Type B pancreatic cell (in vitro differentiated cells): ENCODE measurements at regions not wholly inside any gene's neighbourhood (a gene's known extent, or its start where the extent isn't known, plus 50 kb on each side); places are given as distances from the start of the nearest gene placed in this dataset.

Source experiments
- DNase-seq: peaks from one replicate; pipeline ENCODE4 v3.0.0; 2021; ENCODE audit warnings: mixed read lengths; ENCODE audit not compliant: unreplicated experiment; ENCODE audit errors: extremely low spot score
- H3K27ac Mint-ChIP-seq: 2 replicates; pipeline ENCODE4 v1.8.0; 2021; ENCODE audit warnings: mild to moderate bottlenecking, mixed read lengths
- H3K27me3 Mint-ChIP-seq: 2 replicates; pipeline ENCODE4 v1.8.0; 2021; ENCODE audit warnings: mixed read lengths
- H3K36me3 Mint-ChIP-seq: 2 replicates; pipeline ENCODE4 v1.8.0; 2021; ENCODE audit warnings: mixed read lengths
- H3K4me1 Mint-ChIP-seq: one replicate; pipeline ENCODE4 v1.8.0; 2021; ENCODE audit warnings: mixed read lengths; ENCODE audit not compliant: unreplicated experiment
- H3K4me3 Mint-ChIP-seq: 2 replicates; pipeline ENCODE4 v1.8.0; 2021; ENCODE audit warnings: mild to moderate bottlenecking, mixed read lengths
- H3K9me3 Mint-ChIP-seq: 2 replicates; pipeline ENCODE4 v1.8.0; 2021; ENCODE audit warnings: mixed read lengths
- CTCF ChIP-seq: fragments of 200-600 bp; sonication (generic); conservative IDR thresholded peaks from 2 replicates; pipeline ENCODE4 v1.5.0; 2021; ENCODE audit warnings: antibody characterized with exemption, mild to moderate bottlenecking

- peak overlapping the region; percentile 69 for H3K27ac Mint-ChIP-seq
- peak; percentile 69 for DNase-seq
These were observed 60.6 kb upstream of the HS6ST1 start for GRCh38 chr2:128379021-128380015.

GRCh38 chr2:128380061-128380889, 61.6 kb upstream of the HS6ST1 start:
- Mint-ChIP-seq H3K36me3 (no peaks in the 10 kb centered on the region), H3K27me3 (no peaks in the 10 kb centered on the region), H3K4me3 (no peak overlapping the region), H3K4me1 (peaks cover 25% of the 10 kb centered on the region), H3K27ac (no peak overlapping the region), H3K9me3 (no peaks in the 10 kb centered on the region)
- DNase-seq: peak; percentile 68
- no peak for TF ChIP-seq CTCF

More at GRCh38 chr2:128379021-128380015, 60.6 kb upstream of the HS6ST1 start:
- no peak overlapping the region for H3K4me3 Mint-ChIP-seq
- H3K27me3 Mint-ChIP-seq: no peaks in the 10 kb centered on the region
- H3K9me3 Mint-ChIP-seq: no peaks in the 10 kb centered on the region
- peaks cover 25% of the 10 kb centered on the region for H3K4me1 Mint-ChIP-seq
- TF ChIP-seq CTCF: no peak
- H3K36me3 Mint-ChIP-seq: no peaks in the 10 kb centered on the region

- H3K36me3 Mint-ChIP-seq: no peaks in the 10 kb centered on the region
- no peak overlapping the region for H3K27ac Mint-ChIP-seq
- peaks cover 25% of the 10 kb centered on the region for H3K4me1 Mint-ChIP-seq
- no peaks in the 10 kb centered on the region for H3K9me3 Mint-ChIP-seq
- DNase-seq: peak; percentile 68
- no peak overlapping the region for H3K4me3 Mint-ChIP-seq
- no peak for TF ChIP-seq CTCF
- no peaks in the 10 kb centered on the region for H3K27me3 Mint-ChIP-seq
These were observed 62.6 kb upstream of the HS6ST1 start for GRCh38 chr2:128380961-128381938.

GRCh38 chr2:128384446-128384845, 65.8 kb upstream of the HS6ST1 start:
- H3K27me3 Mint-ChIP-seq: no peaks in the 10 kb centered on the region
- H3K9me3 Mint-ChIP-seq: no peaks in the 10 kb centered on the region

More at GRCh38 chr2:128384446-128384845, 65.8 kb upstream of the HS6ST1 start:
- Mint-ChIP-seq H3K4me1 (peaks cover 34% of the 10 kb centered on the region), H3K4me3 (no peak overlapping the region), H3K27ac (no peak overlapping the region), H3K36me3 (no peaks in the 10 kb centered on the region)
- no peak for TF ChIP-seq CTCF
- DNase-seq: no peak
